ENCODE measurements at regions not wholly inside any gene's neighbourhood (a gene's known extent, or its start where the extent isn't known, plus 50 kb on each side); places are given as distances from the start of the nearest gene placed in this dataset.
"Not testable (repeated sequence)": the region's sequence is repeated elsewhere in the genome, so short reads cannot be mapped to it uniquely, and the experiment has no call there.

- Histone ChIP-seq H3K36me3 (no peaks in the 10 kb centered on the region), H3K27ac (peak overlapping the region in 2 of 5 donors; percentile 45 to 56), H3K27me3 (peaks cover 0 to 5% (median 0%) of the 10 kb centered on the region in 3 donors), H3K4me3 (no peak overlapping the region), H3K4me1 (peaks cover 5 to 13% (median 8%) of the 10 kb centered on the region in 4 donors), H3K9me3 (no peaks in the 10 kb centered on the region)
- intact Hi-C loops (cut with DNase I; ENCODE audit: low total_unique reads): no loop called here
- no peak for DNase-seq
- TF ChIP-seq EP300 (IDR thresholded peaks at IDR 0.05) (no peak), POLR2AphosphoS5 (IDR thresholded peaks at IDR 0.05) (no peak), POLR2A (IDR thresholded peaks at IDR 0.05) (no peak)
- TF ChIP-seq, protein P1, sequence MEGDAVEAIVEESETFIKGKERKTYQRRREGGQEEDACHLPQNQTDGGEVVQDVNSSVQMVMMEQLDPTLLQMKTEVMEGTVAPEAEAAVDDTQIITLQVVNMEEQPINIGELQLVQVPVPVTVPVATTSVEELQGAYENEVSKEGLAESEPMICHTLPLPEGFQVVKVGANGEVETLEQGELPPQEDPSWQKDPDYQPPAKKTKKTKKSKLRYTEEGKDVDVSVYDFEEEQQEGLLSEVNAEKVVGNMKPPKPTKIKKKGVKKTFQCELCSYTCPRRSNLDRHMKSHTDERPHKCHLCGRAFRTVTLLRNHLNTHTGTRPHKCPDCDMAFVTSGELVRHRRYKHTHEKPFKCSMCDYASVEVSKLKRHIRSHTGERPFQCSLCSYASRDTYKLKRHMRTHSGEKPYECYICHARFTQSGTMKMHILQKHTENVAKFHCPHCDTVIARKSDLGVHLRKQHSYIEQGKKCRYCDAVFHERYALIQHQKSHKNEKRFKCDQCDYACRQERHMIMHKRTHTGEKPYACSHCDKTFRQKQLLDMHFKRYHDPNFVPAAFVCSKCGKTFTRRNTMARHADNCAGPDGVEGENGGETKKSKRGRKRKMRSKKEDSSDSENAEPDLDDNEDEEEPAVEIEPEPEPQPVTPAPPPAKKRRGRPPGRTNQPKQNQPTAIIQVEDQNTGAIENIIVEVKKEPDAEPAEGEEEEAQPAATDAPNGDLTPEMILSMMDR (IDR thresholded peaks at IDR 0.05): no peak
- WGBS, 5 donors: 58 to 69% (median 64%) methylated on average over 6 of the region's 6 CpGs
Measured at GRCh38 chr20:22524393-22525015, 59.9 kb downstream of the FOXA2 start.

DNA sequence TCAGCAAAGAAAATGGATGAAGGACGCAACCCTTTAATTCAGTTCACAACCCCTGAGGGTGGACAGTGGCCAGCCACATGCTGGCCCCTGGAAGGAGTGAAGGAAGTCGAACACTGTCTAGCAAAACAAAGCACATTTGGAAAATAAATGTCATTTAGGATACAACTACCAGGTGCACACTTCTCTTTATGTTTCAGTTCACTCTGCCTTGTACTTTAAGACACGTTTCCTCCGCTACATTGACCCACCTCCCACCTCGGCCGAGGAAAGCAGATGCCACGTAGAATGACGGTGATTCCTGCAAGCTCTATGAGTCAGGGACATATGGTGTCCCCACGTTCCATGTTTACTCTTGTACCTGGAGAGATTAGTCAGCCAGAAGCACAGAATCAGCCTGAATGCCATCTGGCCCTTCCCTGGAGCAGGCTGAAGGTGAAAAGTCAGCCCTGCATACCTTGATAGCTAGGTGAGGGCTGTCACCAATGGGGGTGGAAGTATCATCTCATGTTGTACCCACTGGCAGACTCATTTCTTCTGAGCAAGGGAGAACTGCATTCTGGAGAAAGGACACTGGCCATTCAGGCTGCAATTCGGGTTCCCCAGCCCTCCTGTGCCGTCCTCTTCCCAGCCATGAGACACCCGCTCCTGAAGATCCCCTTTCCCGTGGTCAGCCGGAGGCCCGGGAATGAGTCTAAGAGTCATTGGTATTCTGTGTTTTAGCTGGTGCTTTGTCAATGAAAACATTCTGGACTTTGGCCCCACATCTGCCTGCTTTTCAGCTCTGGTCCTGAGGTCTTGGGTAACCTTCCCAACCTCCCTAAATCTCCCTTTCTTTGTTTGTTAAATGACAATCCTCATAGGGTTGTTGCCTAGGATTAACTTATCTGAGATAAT, 60.6 kb downstream of the FOXA2 start:
- Histone ChIP-seq H3K9me3 (no peaks in the 10 kb centered on the region), H3K36me3 (no peaks in the 10 kb centered on the region), H3K4me3 (no peak overlapping the region), H3K27ac (peak overlapping the region in 4 of 5 donors; percentile 26 to 56 (median 43)), H3K4me1 (peaks cover 5 to 9% (median 7%) of the 10 kb centered on the region in 4 donors), H3K27me3 (peaks cover 0 to 5% (median 0%) of the 10 kb centered on the region in 3 donors)
- DNase-seq: peak; percentile 46 to 79
- intact Hi-C loops (cut with DNase I; ENCODE audit: low total_unique reads): no loop called here
- TF ChIP-seq, protein P1 (IDR thresholded peaks at IDR 0.05): no peak
- TF ChIP-seq POLR2AphosphoS5 (IDR thresholded peaks at IDR 0.05): peak in 2 of 3 donors; percentile 45 to 64
- 51 to 70% (median 58%) methylated on average over 15 of the region's 15 CpGs for WGBS, 5 donors

DNA sequence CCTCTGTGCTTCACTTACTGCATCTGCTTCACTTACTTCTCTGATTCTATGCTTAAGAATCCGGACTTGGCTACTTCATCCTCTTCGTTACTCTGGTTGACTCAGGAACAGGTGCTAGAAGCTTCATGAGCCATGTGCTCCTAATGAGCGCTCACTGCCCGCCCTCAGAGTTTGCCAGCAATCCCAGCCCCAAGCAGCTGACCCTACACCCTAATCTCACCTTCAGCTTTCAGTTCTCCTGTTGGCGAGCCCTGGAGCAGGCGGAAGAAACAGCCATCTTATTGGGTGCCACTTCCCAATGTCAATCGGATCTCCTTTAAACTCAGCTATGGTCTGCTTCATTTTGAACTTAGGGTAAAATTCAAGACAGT, 61.3 kb downstream of the FOXA2 start:
- TF ChIP-seq, protein P1 (IDR thresholded peaks at IDR 0.05): no peak
- no peak for TF ChIP-seq POLR2A (IDR thresholded peaks at IDR 0.05)
- no peak for TF ChIP-seq POLR2AphosphoS5 (IDR thresholded peaks at IDR 0.05)
- TF ChIP-seq EP300 (IDR thresholded peaks at IDR 0.05): no peak
- no peak for DNase-seq
- no peaks in the 10 kb centered on the region for H3K9me3 ChIP-seq
- peak overlapping the region in 2 of 5 donors; percentile 20 to 26 for H3K27ac ChIP-seq
- intact Hi-C loops (cut with DNase I; ENCODE audit: low total_unique reads): no loop called here
- no peak overlapping the region for H3K4me3 ChIP-seq
- H3K27me3 ChIP-seq: peaks cover 0 to 5% (median 0%) of the 10 kb centered on the region in 3 donors
- H3K4me1 ChIP-seq: peaks cover 5 to 9% (median 7%) of the 10 kb centered on the region in 4 donors
- no peaks in the 10 kb centered on the region for H3K36me3 ChIP-seq
- 88 to 94% (median 89%) methylated on average over 7 of the region's 7 CpGs for WGBS, 5 donors

DNA sequence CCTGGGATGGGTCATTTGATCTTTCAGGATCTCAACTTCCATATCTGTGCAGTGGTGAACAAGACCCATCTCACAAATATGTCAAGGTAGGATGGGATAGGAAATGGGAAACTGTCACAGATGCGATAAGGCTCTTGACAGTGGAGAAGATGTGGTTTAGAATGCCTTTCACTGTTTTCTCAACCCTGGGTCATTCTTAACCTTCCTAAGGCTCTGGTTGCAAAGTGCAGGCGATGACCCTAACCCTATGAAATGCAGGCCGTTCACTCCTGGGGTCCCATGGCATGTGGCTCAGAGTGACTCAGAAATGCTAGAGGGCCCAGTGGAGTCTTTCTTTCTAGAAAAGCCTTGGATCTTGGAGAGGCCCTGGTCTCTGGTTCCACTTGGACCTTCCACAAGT, 61.7 kb downstream of the FOXA2 start:
- intact Hi-C loops (cut with DNase I; ENCODE audit: low total_unique reads): no loop called here
- 83 to 97% (median 93%) methylated on average over 3 of the region's 3 CpGs for WGBS, 5 donors
- Histone ChIP-seq H3K27me3 (peaks cover 0 to 5% (median 0%) of the 10 kb centered on the region in 3 donors), H3K4me1 (peaks cover 5 to 9% (median 7%) of the 10 kb centered on the region in 4 donors), H3K36me3 (no peaks in the 10 kb centered on the region), H3K4me3 (no peak overlapping the region), H3K9me3 (no peaks in the 10 kb centered on the region), H3K27ac (no peak overlapping the region)
- no peak for DNase-seq
- TF ChIP-seq POLR2A (IDR thresholded peaks at IDR 0.05) (no peak), EP300 (IDR thresholded peaks at IDR 0.05) (no peak), POLR2AphosphoS5 (IDR thresholded peaks at IDR 0.05) (no peak)
- TF ChIP-seq, protein P1 (IDR thresholded peaks at IDR 0.05): no peak

DNA sequence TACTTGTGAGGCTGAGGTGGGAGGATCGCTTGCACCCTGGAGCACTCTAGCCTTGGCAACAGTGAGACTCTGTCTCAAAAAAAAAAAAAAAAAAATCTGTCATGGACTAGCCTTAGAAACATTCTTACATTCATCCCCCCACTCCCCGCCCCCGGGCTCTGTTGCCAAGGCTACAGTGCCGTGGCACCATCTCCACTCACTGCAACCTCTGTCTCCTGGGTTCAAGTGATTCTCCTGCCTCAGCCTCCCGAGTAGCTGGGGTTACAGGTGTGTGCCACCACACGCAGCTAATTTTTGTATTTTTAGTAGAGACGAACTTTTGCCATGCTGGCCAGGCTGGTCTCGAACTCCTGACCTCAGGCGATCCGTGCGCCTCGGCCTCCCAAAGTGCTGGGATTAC, 62.4 kb downstream of the FOXA2 start:
- H3K36me3 ChIP-seq; H3K27ac ChIP-seq; H3K4me1 ChIP-seq; H3K27me3 ChIP-seq; H3K9me3 ChIP-seq; intact Hi-C loops (cut with DNase I; ENCODE audit: low total_unique reads); H3K4me3 ChIP-seq; DNase-seq: not testable (repeated sequence)
- WGBS, 5 donors: 92 to 98% (median 96%) methylated on average over 12 of the region's 12 CpGs

Measured in stomach (tissue), 8 donors.